Hepatocyte (in vitro differentiated cells): ENCODE measurements at regions not wholly inside any gene's neighbourhood (a gene's known extent, or its start where the extent isn't known, plus 50 kb on each side); places are given as distances from the start of the nearest gene placed in this dataset.

Experiments used
- DNase-seq: peaks from one replicate; pipeline ENCODE4 v3.0.0-alpha.2; 2016; ENCODE audit warnings: low spot score
- H2AFZ ChIP-seq: fragments of 200-600 bp; sonication (generic); 2 replicates; pipeline ENCODE4 v1.6.0; 2016; ENCODE audit warnings: antibody characterized with exemption, mild to moderate bottlenecking
- H3K27ac ChIP-seq: fragments of 200-600 bp; sonication (generic); 2 replicates; pipeline ENCODE4 v1.5.1; 2016; ENCODE audit warnings: mild to moderate bottlenecking
- H3K27me3 ChIP-seq: fragments of 200-600 bp; sonication (generic); 2 replicates; pipeline ENCODE4 v1.6.1; 2016
- H3K36me3 ChIP-seq: fragments of 200-600 bp; sonication (generic); replicated peaks from 2 replicates; pipeline ENCODE4 v1.5.1; 2016; ENCODE audit warnings: low read depth; ENCODE audit not compliant: insufficient read depth
- H3K4me1 ChIP-seq: fragments of 200-600 bp; sonication (generic); 2 replicates; pipeline ENCODE4 v1.5.1; 2016; ENCODE audit warnings: mild to moderate bottlenecking, moderate library complexity; ENCODE audit not compliant: insufficient read depth
- H3K4me2 ChIP-seq: fragments of 200-600 bp; sonication (generic); 2 replicates; pipeline ENCODE4 v1.6.0; 2016
- H3K4me3 ChIP-seq: fragments of 200-600 bp; sonication (generic); 2 replicates; pipeline ENCODE4 v1.5.1; 2016; ENCODE audit warnings: mild to moderate bottlenecking
- H3K79me2 ChIP-seq: fragments of 200-600 bp; sonication (generic); 2 replicates; pipeline ENCODE4 v1.6.0; 2017; ENCODE audit warnings: mild to moderate bottlenecking
- H3K9me2 ChIP-seq: fragments of 200-600 bp; sonication (generic); replicated peaks from 2 replicates; pipeline ENCODE4 v1.6.0; 2017; ENCODE audit warnings: mild to moderate bottlenecking; ENCODE audit not compliant: insufficient read depth
- H3K9me3 ChIP-seq: fragments of 200-600 bp; sonication (generic); 2 replicates; pipeline ENCODE4 v1.5.1; 2016; ENCODE audit warnings: low read depth, mild to moderate bottlenecking
- H4K20me1 ChIP-seq: fragments of 200-600 bp; sonication (generic); 2 replicates; pipeline ENCODE4 v1.6.0; 2016; ENCODE audit warnings: mild to moderate bottlenecking; ENCODE audit not compliant: insufficient read depth, poor library complexity, severe bottlenecking
- EZH2 ChIP-seq: fragments of 200-600 bp; sonication (generic); IDR thresholded peaks from 2 replicates; pipeline ENCODE4 v1.6.1; 2016; ENCODE audit warnings: antibody characterized with exemption, mild to moderate bottlenecking, borderline replicate concordance
- EZH2phosphoT487 ChIP-seq: fragments of 200-600 bp; sonication (generic); IDR thresholded peaks from one replicate; pipeline ENCODE4 v1.6.1; 2018; ENCODE audit warnings: antibody characterized with exemption, mild to moderate bottlenecking, low read depth, moderate library complexity; ENCODE audit not compliant: unreplicated experiment, severe bottlenecking
- WGBS: methylation state at CpG from one replicate; pipeline ENCODE4 v1.1.6; 2016; ENCODE audit warnings: low lambda C conversion rate; ENCODE audit errors: missing lambda C conversion rate; 5-methylcytosine and 5-hydroxymethylcytosine counted together
- TF ChIP-seq, protein P1 (sequence below): fragments of 200-600 bp; sonication (generic); IDR thresholded peaks from 2 replicates; pipeline ENCODE4 v1.5.1; 2016; ENCODE audit warnings: antibody characterized with exemption, mild to moderate bottlenecking; ENCODE audit not compliant: poor library complexity

DNA sequence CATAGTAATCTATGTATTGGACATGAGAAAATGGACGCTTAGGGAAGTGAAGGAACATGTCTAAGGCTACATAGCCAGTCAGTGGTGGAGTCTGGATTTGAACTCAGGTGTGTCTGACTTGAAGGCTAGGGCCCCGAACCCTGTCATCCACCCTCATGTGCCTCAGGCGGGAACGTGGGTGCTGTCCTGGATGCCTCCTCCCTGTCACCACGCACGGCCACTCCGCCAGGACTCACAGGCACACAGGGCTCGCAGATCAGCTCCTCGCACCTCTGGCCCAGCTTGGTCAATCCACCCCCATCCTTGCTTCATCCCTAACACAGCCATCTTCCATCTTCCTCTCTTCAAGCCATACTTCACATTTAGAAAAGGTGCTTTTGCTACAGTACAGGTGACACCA, 154.7 kb downstream of the KCNJ12 start:
- Histone ChIP-seq H3K9me2 (no peaks in the 10 kb centered on the region), H3K9me3 (no peaks in the 10 kb centered on the region), H3K4me2 (no peak overlapping the region), H3K4me3 (no peak overlapping the region), H2AFZ (no peak overlapping the region), H3K36me3 (no peaks in the 10 kb centered on the region), H4K20me1 (no peaks in the 10 kb centered on the region), H3K27me3 (no peaks in the 10 kb centered on the region), H3K4me1 (no peaks in the 10 kb centered on the region), H3K27ac (no peak overlapping the region), H3K79me2 (no peaks in the 10 kb centered on the region)
- TF ChIP-seq EZH2phosphoT487 (no peak), EZH2 (no peak)
- TF ChIP-seq, protein P1, sequence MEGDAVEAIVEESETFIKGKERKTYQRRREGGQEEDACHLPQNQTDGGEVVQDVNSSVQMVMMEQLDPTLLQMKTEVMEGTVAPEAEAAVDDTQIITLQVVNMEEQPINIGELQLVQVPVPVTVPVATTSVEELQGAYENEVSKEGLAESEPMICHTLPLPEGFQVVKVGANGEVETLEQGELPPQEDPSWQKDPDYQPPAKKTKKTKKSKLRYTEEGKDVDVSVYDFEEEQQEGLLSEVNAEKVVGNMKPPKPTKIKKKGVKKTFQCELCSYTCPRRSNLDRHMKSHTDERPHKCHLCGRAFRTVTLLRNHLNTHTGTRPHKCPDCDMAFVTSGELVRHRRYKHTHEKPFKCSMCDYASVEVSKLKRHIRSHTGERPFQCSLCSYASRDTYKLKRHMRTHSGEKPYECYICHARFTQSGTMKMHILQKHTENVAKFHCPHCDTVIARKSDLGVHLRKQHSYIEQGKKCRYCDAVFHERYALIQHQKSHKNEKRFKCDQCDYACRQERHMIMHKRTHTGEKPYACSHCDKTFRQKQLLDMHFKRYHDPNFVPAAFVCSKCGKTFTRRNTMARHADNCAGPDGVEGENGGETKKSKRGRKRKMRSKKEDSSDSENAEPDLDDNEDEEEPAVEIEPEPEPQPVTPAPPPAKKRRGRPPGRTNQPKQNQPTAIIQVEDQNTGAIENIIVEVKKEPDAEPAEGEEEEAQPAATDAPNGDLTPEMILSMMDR: no peak
- no peak for DNase-seq
- 86% methylated on average over 9 of the region's 9 CpGs for WGBS

DNA sequence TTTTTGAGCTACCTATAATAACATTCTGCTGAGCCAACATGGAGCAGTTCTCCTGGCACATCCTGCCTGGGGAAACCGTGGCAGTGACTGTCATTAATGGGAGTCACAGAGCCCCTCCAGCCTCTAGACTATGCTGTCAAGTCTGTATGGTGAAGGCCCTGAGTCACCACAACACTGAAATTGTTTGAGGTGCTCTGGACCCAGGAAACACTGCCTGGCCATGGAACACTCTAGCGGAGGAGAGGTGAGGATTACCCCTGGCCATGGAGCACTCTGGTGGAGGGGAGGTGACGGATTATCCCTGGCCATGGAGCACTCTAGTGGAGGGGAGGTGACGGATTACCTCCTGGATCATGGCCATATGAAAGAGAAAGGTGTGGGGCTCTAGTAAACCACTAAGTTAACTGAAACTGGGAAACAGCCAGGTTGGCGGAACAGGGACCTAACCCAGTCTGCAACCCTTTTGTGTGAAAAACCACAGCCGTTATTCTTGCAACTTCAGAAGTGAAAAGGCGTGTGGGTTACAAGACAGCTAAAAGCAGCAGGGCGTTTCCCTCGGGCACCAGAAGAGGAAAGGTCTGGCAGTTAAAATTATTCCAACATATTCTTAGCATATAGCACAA, 156.7 kb downstream of the KCNJ12 start:
- H3K36me3 ChIP-seq: no peaks in the 10 kb centered on the region
- H3K9me3 ChIP-seq: no peaks in the 10 kb centered on the region
- TF ChIP-seq, protein P1: no peak
- TF ChIP-seq EZH2 (no peak), EZH2phosphoT487 (no peak)
- no peak for DNase-seq
- H3K27me3 ChIP-seq: no peaks in the 10 kb centered on the region
- no peak overlapping the region for H3K27ac ChIP-seq
- no peak overlapping the region for H3K4me2 ChIP-seq
- H3K9me2 ChIP-seq: no peaks in the 10 kb centered on the region
- WGBS: 60% methylated on average over 9 of the region's 9 CpGs
- no peak overlapping the region for H3K4me3 ChIP-seq
- no peaks in the 10 kb centered on the region for H3K4me1 ChIP-seq
- no peak overlapping the region for H2AFZ ChIP-seq
- no peaks in the 10 kb centered on the region for H4K20me1 ChIP-seq
- no peaks in the 10 kb centered on the region for H3K79me2 ChIP-seq

DNA sequence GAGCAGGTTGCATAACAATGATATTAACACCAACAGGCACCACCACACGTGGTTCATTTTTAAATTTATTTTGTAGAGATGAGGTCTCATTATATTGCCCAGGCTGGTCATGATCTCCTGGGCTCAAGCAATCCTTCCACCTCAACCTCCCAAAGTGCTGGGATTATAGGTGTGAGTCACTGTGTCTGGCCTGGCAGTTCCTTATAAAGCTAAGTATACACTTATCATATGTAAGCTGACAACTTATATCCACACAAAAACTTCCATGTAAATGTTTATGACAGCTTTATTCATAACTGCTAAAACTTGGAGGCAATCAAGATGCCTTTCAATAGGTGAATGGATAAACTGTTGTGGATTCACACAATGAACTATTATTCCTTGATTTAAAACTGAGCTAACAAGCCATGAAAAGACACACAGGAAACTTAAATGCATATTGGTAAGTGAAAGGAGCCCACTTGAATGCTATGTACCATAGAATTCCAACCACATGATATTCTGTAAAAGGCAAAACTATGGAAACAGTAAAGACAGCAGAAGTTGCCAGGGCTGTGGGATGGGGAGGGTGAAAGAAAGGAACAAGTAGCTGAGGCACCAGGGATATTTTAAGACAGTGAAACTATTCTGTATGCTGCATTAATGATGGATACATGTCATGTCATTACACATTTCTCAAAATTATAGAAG, 156.5 kb upstream of the KCNJ18 start:
- DNase-seq: no peak
- Histone ChIP-seq H3K27me3 (no peaks in the 10 kb centered on the region), H3K27ac (no peak overlapping the region), H3K4me2 (no peak overlapping the region), H3K36me3 (no peaks in the 10 kb centered on the region), H3K9me2 (no peaks in the 10 kb centered on the region), H2AFZ (no peak overlapping the region), H3K4me1 (no peaks in the 10 kb centered on the region), H4K20me1 (no peaks in the 10 kb centered on the region), H3K9me3 (no peaks in the 10 kb centered on the region), H3K4me3 (no peak overlapping the region), H3K79me2 (no peaks in the 10 kb centered on the region)
- 14% methylated on average over 1 of the region's 1 CpG for WGBS
- TF ChIP-seq, protein P1: no peak
- TF ChIP-seq EZH2phosphoT487: no peak
- no peak for TF ChIP-seq EZH2
